WTC11 (cell line): ENCODE measurements at regions not wholly inside any gene's neighbourhood (a gene's known extent, or its start where the extent isn't known, plus 50 kb on each side); places are given as distances from the start of the nearest gene placed in this dataset.

Experiments
- ATAC-seq: fragments of 200-7000 bp; cut with Tn5 transposase; 2 replicates; pipeline ENCODE4 v1.10.0; 2021; ENCODE audit warnings: mild to moderate bottlenecking, moderate library complexity
- CTCF ChIA-PET: fragments of 300-600 bp; sonication (Branson Sonifier 250); formaldehyde crosslinking; loops from one replicate; lab custom pipeline; 2021; ENCODE audit warnings: antibody characterized with exemption; lab: Charles Lee
- POLR2A ChIA-PET: fragments of 350-600 bp; sonication (Branson Sonifier 250); formaldehyde crosslinking; loops from one replicate; lab custom pipeline; 2021; ENCODE audit warnings: antibody characterized with exemption; lab: Charles Lee
- DNase-seq: peaks from one replicate; pipeline ENCODE4 v3.0.0; 2021; ENCODE audit warnings: low spot score
- H3K27ac Mint-ChIP-seq: 2 replicates; pipeline ENCODE4 v1.8.0; 2021; ENCODE audit warnings: mixed read lengths
- H3K27me3 Mint-ChIP-seq: 2 replicates; pipeline ENCODE4 v1.8.0; 2021; ENCODE audit warnings: low read depth, mild to moderate bottlenecking, moderate library complexity, mixed read lengths
- H3K36me3 Mint-ChIP-seq: 2 replicates; pipeline ENCODE4 v1.8.0; 2021; ENCODE audit warnings: mixed read lengths
- H3K4me1 Mint-ChIP-seq: 2 replicates; pipeline ENCODE4 v1.8.0; 2022; ENCODE audit warnings: mixed read lengths
- H3K4me3 Mint-ChIP-seq: 2 replicates; pipeline ENCODE4 v1.8.0; 2021; ENCODE audit warnings: mild to moderate bottlenecking, moderate library complexity, mixed read lengths
- H3K9me3 Mint-ChIP-seq: 2 replicates; pipeline ENCODE4 v1.8.0; 2021; ENCODE audit warnings: mixed read lengths
- FOXJ3 ChIP-seq: sonication (generic); formaldehyde crosslinking; IDR thresholded peaks from 2 replicates; pipeline ENCODE4 v1.9.0; 2021; ENCODE audit warnings: missing genetic modification reagents, mild to moderate bottlenecking, borderline replicate concordance
- FOXK1 ChIP-seq: sonication (generic); formaldehyde crosslinking; IDR thresholded peaks from 2 replicates; pipeline ENCODE4 v1.8.0; 2022; ENCODE audit warnings: mild to moderate bottlenecking, moderate library complexity, missing genetic modification reagents
- NFATC4 ChIP-seq: fragments of 250-450 bp; sonication (Bioruptor Pico); IDR thresholded peaks from 2 replicates; pipeline ENCODE4 v1.9.0; 2021; ENCODE audit warnings: mild to moderate bottlenecking
- ZNF138 ChIP-seq: sonication (generic); formaldehyde crosslinking; conservative IDR thresholded peaks from 2 replicates; pipeline ENCODE4 v1.8.1; 2022; ENCODE audit warnings: mild to moderate bottlenecking, moderate library complexity, missing genetic modification reagents
- ZNF219 ChIP-seq: sonication (generic); formaldehyde crosslinking; IDR thresholded peaks from 2 replicates; pipeline ENCODE4 v1.8.0; 2023; ENCODE audit warnings: missing genetic modification reagents, mild to moderate bottlenecking, borderline replicate concordance
- ZNF232 ChIP-seq: sonication (generic); formaldehyde crosslinking; IDR thresholded peaks from 2 replicates; pipeline ENCODE4 v1.8.0; 2022; ENCODE audit warnings: mild to moderate bottlenecking, missing genetic modification reagents
- ZNF263 ChIP-seq: sonication (generic); formaldehyde crosslinking; IDR thresholded peaks from 2 replicates; pipeline ENCODE4 v1.8.1; 2022; ENCODE audit warnings: low read depth, mild to moderate bottlenecking, moderate library complexity, missing genetic modification reagents
- ZNF317 ChIP-seq: sonication (generic); formaldehyde crosslinking; IDR thresholded peaks from 2 replicates; pipeline ENCODE4 v1.8.1; 2023; ENCODE audit warnings: low read depth, mild to moderate bottlenecking, moderate library complexity, missing genetic modification reagents, borderline replicate concordance
- ZNF671 ChIP-seq: fragments of 250-450 bp; sonication (Bioruptor Pico); IDR thresholded peaks from 2 replicates; pipeline ENCODE4 v1.8.0; 2021; ENCODE audit warnings: mild to moderate bottlenecking
- TF ChIP-seq, protein P1 (sequence below): sonication (generic); formaldehyde crosslinking; IDR thresholded peaks from 2 replicates; pipeline ENCODE4 v1.8.0; 2023; ENCODE audit warnings: missing genetic modification reagents
- TF ChIP-seq, protein P2 (sequence below): fragments of 250-450 bp; sonication (Bioruptor Pico); IDR thresholded peaks from 2 replicates; pipeline ENCODE4 v2.1.2; 2022; ENCODE audit warnings: mild to moderate bottlenecking, moderate library complexity
- TF ChIP-seq, protein P3 (sequence below): fragments of 200-600 bp; IDR thresholded peaks from 2 replicates; pipeline ENCODE4 v1.8.0; 2022; ENCODE audit warnings: antibody characterized with exemption
- TF ChIP-seq, protein P4 (sequence below): sonication (generic); formaldehyde crosslinking; IDR thresholded peaks from 2 replicates; pipeline ENCODE4 v1.8.1; 2023; ENCODE audit warnings: mild to moderate bottlenecking, moderate library complexity, missing genetic modification reagents
- TF ChIP-seq, protein P5 (sequence below): fragments of 250-450 bp; sonication (Bioruptor Pico); IDR thresholded peaks from 2 replicates; pipeline ENCODE4 v1.8.0; 2021; ENCODE audit warnings: mild to moderate bottlenecking
- TF ChIP-seq, protein P6 (sequence below): sonication (generic); formaldehyde crosslinking; IDR thresholded peaks from 2 replicates; pipeline ENCODE4 v1.8.1; 2022; ENCODE audit warnings: mild to moderate bottlenecking, missing genetic modification reagents, moderate library complexity, borderline replicate concordance
- TF ChIP-seq, protein P7 (sequence below): sonication (generic); formaldehyde crosslinking; IDR thresholded peaks from 2 replicates; pipeline ENCODE4 v1.8.0; 2022; ENCODE audit warnings: mild to moderate bottlenecking, missing genetic modification reagents
- TF ChIP-seq, protein P8 (sequence below): sonication (generic); formaldehyde crosslinking; IDR thresholded peaks from 2 replicates; pipeline ENCODE4 v1.8.0; 2023; ENCODE audit warnings: missing genetic modification reagents, mild to moderate bottlenecking, borderline replicate concordance
- TF ChIP-seq, protein P9 (sequence below): sonication (generic); formaldehyde crosslinking; IDR thresholded peaks from 2 replicates; pipeline ENCODE4 v1.8.0; 2022; ENCODE audit warnings: mild to moderate bottlenecking, missing genetic modification reagents

DNA sequence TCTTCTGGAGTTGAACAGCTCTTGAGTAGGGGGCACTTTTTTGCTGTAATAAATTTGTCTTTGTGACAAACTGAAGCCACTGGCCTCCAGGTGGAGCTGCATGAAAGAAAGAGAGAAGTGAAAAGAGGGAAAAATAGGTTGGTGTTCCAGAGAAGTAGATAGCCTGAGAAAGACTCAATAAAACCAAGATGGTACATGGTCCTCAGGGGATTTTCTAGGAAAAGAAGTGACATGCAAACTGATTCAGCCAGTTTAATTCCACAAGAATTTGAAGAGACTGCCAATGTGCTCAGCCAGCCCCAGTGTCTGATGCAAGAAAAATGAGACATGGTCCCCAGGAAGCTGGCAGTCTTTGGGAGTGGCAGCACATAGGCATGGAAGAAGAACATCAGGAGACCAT lies 152.7 kb downstream of the CD47 start:
- Mint-ChIP-seq H3K4me1 (peaks cover 10% of the 10 kb centered on the region), H3K4me3 (no peak overlapping the region), H3K36me3 (no peaks in the 10 kb centered on the region), H3K27me3 (no peaks in the 10 kb centered on the region), H3K9me3 (peaks cover 11% of the 10 kb centered on the region), H3K27ac (no peak overlapping the region)
- CTCF ChIA-PET: interaction anchor here (0.6 to 3.3 kb wide), 13 partner anchors 10 to 541 kb away, joined by 3 to 26 read pairs (median 3); no protein-coding TSS in a partner anchor
- TF ChIP-seq, protein P1, sequence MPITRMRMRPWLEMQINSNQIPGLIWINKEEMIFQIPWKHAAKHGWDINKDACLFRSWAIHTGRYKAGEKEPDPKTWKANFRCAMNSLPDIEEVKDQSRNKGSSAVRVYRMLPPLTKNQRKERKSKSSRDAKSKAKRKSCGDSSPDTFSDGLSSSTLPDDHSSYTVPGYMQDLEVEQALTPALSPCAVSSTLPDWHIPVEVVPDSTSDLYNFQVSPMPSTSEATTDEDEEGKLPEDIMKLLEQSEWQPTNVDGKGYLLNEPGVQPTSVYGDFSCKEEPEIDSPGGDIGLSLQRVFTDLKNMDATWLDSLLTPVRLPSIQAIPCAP: no peak
- TF ChIP-seq ZNF671 (CRISPR knock-in tag) (no peak), ZNF219 (CRISPR knock-in tag) (no peak), ZNF138 (CRISPR knock-in tag) (no peak)
- TF ChIP-seq, protein P2, sequence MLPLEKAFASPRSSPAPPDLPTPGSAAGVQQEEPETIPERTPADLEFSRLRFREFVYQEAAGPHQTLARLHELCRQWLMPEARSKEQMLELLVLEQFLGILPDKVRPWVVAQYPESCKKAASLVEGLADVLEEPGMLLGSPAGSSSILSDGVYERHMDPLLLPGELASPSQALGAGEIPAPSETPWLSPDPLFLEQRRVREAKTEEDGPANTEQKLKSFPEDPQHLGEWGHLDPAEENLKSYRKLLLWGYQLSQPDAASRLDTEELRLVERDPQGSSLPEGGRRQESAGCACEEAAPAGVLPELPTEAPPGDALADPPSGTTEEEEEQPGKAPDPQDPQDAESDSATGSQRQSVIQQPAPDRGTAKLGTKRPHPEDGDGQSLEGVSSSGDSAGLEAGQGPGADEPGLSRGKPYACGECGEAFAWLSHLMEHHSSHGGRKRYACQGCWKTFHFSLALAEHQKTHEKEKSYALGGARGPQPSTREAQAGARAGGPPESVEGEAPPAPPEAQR (CRISPR knock-in tag): no peak
- TF ChIP-seq, protein P3, sequence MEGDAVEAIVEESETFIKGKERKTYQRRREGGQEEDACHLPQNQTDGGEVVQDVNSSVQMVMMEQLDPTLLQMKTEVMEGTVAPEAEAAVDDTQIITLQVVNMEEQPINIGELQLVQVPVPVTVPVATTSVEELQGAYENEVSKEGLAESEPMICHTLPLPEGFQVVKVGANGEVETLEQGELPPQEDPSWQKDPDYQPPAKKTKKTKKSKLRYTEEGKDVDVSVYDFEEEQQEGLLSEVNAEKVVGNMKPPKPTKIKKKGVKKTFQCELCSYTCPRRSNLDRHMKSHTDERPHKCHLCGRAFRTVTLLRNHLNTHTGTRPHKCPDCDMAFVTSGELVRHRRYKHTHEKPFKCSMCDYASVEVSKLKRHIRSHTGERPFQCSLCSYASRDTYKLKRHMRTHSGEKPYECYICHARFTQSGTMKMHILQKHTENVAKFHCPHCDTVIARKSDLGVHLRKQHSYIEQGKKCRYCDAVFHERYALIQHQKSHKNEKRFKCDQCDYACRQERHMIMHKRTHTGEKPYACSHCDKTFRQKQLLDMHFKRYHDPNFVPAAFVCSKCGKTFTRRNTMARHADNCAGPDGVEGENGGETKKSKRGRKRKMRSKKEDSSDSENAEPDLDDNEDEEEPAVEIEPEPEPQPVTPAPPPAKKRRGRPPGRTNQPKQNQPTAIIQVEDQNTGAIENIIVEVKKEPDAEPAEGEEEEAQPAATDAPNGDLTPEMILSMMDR: 0 out of 2 replicates have a peak, but pooled peaks have one; percentile 18
- TF ChIP-seq, protein P4, sequence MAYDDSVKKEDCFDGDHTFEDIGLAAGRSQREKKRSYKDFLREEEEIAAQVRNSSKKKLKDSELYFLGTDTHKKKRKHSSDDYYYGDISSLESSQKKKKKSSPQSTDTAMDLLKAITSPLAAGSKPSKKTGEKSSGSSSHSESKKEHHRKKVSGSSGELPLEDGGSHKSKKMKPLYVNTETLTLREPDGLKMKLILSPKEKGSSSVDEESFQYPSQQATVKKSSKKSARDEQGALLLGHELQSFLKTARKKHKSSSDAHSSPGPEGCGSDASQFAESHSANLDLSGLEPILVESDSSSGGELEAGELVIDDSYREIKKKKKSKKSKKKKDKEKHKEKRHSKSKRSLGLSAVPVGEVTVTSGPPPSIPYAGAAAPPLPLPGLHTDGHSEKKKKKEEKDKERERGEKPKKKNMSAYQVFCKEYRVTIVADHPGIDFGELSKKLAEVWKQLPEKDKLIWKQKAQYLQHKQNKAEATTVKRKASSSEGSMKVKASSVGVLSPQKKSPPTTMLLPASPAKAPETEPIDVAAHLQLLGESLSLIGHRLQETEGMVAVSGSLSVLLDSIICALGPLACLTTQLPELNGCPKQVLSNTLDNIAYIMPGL (CRISPR knock-in tag): no peak
- POLR2A ChIA-PET: no interaction called here
- DNase-seq (peak; percentile 32), ATAC-seq (peak; percentile 59; the same call in 1 of the 2 replicates)

DNA sequence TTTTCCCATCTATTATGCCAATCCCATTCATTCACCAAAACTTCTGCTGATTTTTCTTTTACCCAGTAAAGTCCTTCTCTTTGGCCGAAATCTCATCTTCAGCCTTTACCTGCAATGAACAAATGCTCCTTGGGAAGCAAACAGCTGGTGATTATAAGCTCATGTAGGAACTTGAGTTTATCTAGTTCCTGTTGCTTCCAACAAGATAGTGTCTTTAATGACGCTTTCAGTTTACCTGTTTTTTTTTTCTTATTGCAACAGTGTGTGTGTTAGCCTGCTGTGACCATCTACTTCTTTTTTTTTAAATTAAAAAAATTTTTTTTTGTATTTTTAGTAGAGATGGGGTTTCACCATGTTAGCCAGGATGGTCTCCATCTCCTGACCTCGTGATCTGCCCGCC lies 156.0 kb downstream of the CD47 start:
- DNase-seq (no peak), ATAC-seq (no peak)
- no peak overlapping the region for H3K27ac Mint-ChIP-seq
- H3K9me3 Mint-ChIP-seq: peaks cover 13% of the 10 kb centered on the region
- peaks cover 3% of the 10 kb centered on the region for H3K4me1 Mint-ChIP-seq
- no peaks in the 10 kb centered on the region for H3K27me3 Mint-ChIP-seq
- ChIA-PET POLR2A (no interaction called here), CTCF (interaction anchor here (0.6 kb wide), 1 partner anchor 180 kb away, joined by 3 read pairs; no protein-coding TSS in a partner anchor)
- no peak overlapping the region for H3K4me3 Mint-ChIP-seq
- no peaks in the 10 kb centered on the region for H3K36me3 Mint-ChIP-seq
- TF ChIP-seq FOXK1 (CRISPR knock-in tag) (no peak), ZNF317 (CRISPR knock-in tag) (no peak), ZNF263 (CRISPR knock-in tag) (no peak), NFATC4 (CRISPR knock-in tag) (no peak), FOXJ3 (CRISPR knock-in tag) (no peak), ZNF232 (no peak)
- TF ChIP-seq, protein P5, sequence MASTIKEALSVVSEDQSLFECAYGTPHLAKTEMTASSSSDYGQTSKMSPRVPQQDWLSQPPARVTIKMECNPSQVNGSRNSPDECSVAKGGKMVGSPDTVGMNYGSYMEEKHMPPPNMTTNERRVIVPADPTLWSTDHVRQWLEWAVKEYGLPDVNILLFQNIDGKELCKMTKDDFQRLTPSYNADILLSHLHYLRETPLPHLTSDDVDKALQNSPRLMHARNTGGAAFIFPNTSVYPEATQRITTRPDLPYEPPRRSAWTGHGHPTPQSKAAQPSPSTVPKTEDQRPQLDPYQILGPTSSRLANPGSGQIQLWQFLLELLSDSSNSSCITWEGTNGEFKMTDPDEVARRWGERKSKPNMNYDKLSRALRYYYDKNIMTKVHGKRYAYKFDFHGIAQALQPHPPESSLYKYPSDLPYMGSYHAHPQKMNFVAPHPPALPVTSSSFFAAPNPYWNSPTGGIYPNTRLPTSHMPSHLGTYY: no peak
- TF ChIP-seq, protein P6, sequence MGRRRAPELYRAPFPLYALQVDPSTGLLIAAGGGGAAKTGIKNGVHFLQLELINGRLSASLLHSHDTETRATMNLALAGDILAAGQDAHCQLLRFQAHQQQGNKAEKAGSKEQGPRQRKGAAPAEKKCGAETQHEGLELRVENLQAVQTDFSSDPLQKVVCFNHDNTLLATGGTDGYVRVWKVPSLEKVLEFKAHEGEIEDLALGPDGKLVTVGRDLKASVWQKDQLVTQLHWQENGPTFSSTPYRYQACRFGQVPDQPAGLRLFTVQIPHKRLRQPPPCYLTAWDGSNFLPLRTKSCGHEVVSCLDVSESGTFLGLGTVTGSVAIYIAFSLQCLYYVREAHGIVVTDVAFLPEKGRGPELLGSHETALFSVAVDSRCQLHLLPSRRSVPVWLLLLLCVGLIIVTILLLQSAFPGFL (CRISPR knock-in tag): no peak
- TF ChIP-seq, protein P7, sequence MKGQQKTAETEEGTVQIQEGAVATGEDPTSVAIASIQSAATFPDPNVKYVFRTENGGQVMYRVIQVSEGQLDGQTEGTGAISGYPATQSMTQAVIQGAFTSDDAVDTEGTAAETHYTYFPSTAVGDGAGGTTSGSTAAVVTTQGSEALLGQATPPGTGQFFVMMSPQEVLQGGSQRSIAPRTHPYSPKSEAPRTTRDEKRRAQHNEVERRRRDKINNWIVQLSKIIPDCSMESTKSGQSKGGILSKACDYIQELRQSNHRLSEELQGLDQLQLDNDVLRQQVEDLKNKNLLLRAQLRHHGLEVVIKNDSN (CRISPR knock-in tag): no peak
- TF ChIP-seq, protein P8, sequence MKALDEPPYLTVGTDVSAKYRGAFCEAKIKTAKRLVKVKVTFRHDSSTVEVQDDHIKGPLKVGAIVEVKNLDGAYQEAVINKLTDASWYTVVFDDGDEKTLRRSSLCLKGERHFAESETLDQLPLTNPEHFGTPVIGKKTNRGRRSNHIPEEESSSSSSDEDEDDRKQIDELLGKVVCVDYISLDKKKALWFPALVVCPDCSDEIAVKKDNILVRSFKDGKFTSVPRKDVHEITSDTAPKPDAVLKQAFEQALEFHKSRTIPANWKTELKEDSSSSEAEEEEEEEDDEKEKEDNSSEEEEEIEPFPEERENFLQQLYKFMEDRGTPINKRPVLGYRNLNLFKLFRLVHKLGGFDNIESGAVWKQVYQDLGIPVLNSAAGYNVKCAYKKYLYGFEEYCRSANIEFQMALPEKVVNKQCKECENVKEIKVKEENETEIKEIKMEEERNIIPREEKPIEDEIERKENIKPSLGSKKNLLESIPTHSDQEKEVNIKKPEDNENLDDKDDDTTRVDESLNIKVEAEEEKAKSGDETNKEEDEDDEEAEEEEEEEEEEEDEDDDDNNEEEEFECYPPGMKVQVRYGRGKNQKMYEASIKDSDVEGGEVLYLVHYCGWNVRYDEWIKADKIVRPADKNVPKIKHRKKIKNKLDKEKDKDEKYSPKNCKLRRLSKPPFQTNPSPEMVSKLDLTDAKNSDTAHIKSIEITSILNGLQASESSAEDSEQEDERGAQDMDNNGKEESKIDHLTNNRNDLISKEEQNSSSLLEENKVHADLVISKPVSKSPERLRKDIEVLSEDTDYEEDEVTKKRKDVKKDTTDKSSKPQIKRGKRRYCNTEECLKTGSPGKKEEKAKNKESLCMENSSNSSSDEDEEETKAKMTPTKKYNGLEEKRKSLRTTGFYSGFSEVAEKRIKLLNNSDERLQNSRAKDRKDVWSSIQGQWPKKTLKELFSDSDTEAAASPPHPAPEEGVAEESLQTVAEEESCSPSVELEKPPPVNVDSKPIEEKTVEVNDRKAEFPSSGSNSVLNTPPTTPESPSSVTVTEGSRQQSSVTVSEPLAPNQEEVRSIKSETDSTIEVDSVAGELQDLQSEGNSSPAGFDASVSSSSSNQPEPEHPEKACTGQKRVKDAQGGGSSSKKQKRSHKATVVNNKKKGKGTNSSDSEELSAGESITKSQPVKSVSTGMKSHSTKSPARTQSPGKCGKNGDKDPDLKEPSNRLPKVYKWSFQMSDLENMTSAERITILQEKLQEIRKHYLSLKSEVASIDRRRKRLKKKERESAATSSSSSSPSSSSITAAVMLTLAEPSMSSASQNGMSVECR (CRISPR knock-in tag): no peak
- TF ChIP-seq, protein P9, sequence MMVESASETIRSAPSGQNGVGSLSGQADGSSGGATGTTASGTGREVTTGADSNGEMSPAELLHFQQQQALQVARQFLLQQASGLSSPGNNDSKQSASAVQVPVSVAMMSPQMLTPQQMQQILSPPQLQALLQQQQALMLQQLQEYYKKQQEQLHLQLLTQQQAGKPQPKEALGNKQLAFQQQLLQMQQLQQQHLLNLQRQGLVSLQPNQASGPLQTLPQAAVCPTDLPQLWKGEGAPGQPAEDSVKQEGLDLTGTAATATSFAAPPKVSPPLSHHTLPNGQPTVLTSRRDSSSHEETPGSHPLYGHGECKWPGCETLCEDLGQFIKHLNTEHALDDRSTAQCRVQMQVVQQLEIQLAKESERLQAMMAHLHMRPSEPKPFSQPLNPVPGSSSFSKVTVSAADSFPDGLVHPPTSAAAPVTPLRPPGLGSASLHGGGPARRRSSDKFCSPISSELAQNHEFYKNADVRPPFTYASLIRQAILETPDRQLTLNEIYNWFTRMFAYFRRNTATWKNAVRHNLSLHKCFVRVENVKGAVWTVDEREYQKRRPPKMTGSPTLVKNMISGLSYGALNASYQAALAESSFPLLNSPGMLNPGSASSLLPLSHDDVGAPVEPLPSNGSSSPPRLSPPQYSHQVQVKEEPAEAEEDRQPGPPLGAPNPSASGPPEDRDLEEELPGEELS (CRISPR knock-in tag): no peak
